A673 (cell line): ENCODE measurements at regions not wholly inside any gene's neighbourhood (a gene's known extent, or its start where the extent isn't known, plus 50 kb on each side); places are given as distances from the start of the nearest gene placed in this dataset.

Source experiments
- CTCF ChIP-seq: fragments of 300-800, 200-600 bp; sonication (generic); conservative IDR thresholded peaks from 2 replicates; pipeline ENCODE4 v1.5.1; 2017; ENCODE audit warnings: low read depth, mild to moderate bottlenecking, antibody characterized with exemption, low read length, moderate library complexity, mixed read lengths
- EZH2 ChIP-seq: fragments of 200-600 bp; sonication (generic); IDR thresholded peaks from 2 replicates; pipeline ENCODE4 v1.6.1; 2017; ENCODE audit warnings: borderline replicate concordance, low read depth, mild to moderate bottlenecking, mixed read lengths, antibody characterized with exemption, low read length; ENCODE audit not compliant: poor library complexity, severe bottlenecking

- TF ChIP-seq CTCF (no peak), EZH2 (no peak)
Measured at GRCh38 chr11:122235615-122236014, 119.6 kb upstream of the BLID start.
